Memory B cell (primary cell): ENCODE measurements at regions not wholly inside any gene's neighbourhood (a gene's known extent, or its start where the extent isn't known, plus 50 kb on each side); places are given as distances from the start of the nearest gene placed in this dataset.

Source experiments
- ATAC-seq: fragments of 150-1000 bp; cut with Tn5 transposase; 2 replicates; pipeline ENCODE4 v1.10.0; 2021; ENCODE audit warnings: low read depth, mild to moderate bottlenecking, moderate library complexity
- DNase-seq, 2 donors: peaks; one replicate each; pipeline ENCODE4 v3.0.0; 2022; ENCODE audit warnings: low spot score in 2 of 2
- H3K27ac Mint-ChIP-seq: one replicate; pipeline ENCODE4 v1.8.0; 2022; ENCODE audit warnings: mild to moderate bottlenecking, moderate library complexity, mixed read lengths
- H3K27me3 Mint-ChIP-seq: one replicate; pipeline ENCODE4 v1.8.0; 2022; ENCODE audit warnings: mixed read lengths
- H3K36me3 Mint-ChIP-seq: one replicate; pipeline ENCODE4 v1.8.0; 2022; ENCODE audit warnings: mild to moderate bottlenecking, mixed read lengths
- H3K4me1 Mint-ChIP-seq: one replicate; pipeline ENCODE4 v1.8.0; 2022; ENCODE audit warnings: mixed read lengths
- H3K4me3 Mint-ChIP-seq: one replicate; pipeline ENCODE4 v1.8.0; 2022; ENCODE audit warnings: mild to moderate bottlenecking, moderate library complexity, mixed read lengths
- H3K9me3 Mint-ChIP-seq: one replicate; pipeline ENCODE4 v1.8.0; 2022; ENCODE audit warnings: mixed read lengths

DNA sequence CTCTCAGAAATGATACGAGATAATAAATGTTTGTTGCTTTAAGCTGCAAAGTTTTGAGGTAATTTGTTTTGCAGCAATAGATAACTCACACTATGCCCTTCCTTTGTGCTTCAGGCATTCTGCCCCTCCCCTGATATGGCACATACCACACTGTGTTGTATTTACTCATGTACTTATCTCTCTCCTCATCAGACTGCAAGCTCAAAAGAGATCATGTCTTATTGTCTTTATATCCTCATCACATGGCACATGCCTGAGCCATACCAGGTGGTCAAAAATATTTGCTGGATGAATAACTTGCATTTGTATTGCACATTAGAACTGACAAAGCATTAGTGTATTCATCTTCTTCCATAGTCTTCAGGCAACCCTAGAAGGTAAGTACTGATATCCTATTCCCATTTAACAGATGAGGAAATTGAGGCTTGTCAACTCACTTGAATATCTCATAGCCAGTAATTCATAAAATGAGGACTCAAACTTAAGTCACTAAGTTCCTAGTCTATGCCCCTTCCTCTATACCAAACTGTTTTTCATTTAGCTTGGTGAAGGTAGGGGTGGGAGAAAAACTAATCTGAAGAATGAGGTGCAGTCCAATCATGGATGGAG lies 83.9 kb upstream of the EED start:
- peak overlapping the region; percentile 15 for H3K27ac Mint-ChIP-seq
- peaks cover 2% of the 10 kb centered on the region for H3K9me3 Mint-ChIP-seq
- H3K4me3 Mint-ChIP-seq: no peak overlapping the region
- H3K27me3 Mint-ChIP-seq: no peaks in the 10 kb centered on the region
- DNase-seq (no peak), ATAC-seq (no peak)
- peaks cover 21% of the 10 kb centered on the region for H3K4me1 Mint-ChIP-seq
- no peaks in the 10 kb centered on the region for H3K36me3 Mint-ChIP-seq

DNA sequence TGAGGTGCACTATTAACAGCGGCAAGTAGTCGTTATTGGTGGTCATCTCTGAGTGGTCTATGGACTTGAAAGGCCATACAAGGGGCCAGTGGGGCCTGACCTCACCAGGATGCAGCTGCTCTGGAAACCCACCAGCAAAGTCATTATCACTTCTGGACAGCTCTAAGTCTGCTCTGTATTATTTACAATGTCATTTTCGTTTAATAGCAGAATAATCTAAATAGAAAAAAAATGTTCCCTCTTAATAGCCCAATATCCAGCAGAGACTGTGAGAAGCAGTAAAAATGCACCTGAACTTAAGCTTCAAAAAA lies 85.0 kb upstream of the EED start:
- Mint-ChIP-seq H3K9me3 (peaks cover 2% of the 10 kb centered on the region), H3K4me3 (no peak overlapping the region), H3K36me3 (no peaks in the 10 kb centered on the region), H3K4me1 (peaks cover 21% of the 10 kb centered on the region), H3K27ac (no peak overlapping the region), H3K27me3 (no peaks in the 10 kb centered on the region)
- no peak for DNase-seq
- no peak for ATAC-seq

DNA sequence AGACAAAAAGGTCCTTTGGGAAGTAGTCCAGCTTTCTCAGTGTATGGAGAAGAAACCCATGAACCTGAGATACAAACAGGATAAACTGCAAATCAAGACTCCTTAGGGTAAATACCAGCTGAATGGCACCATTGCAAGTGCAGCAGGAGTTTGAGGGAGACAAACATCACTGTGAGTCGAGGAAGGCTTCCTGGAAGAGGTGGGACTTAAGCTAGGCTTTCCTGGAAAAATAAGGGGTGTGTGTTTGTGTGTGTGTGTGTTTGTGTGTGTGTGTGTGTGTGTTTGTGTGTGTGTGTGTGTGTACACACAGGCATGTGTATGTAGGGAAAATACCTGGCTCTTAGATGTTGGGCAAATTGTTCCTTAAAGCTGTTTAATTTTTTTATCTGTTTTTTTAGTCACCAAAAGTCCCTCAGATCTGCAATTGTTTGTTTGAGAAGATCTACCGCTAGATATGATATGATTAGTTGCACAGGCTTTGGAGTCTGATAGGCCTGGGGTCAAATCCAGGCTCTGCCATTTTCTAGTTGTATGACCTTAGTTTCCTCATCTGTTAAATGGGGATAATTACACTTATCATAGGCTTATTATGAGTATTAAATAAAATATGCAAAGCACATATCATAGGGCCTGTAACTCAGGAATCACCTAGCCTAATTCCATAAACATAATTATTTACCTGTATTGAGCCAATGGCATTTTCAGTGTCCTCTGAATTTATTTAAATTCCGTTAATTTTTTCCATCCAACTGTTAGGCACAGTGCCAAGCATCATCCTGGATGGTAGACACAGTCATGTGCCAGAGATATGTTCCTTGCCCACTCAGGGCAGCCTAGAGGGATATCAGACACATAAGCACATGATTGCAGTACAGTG lies 85.6 kb upstream of the EED start:
- peaks cover 2% of the 10 kb centered on the region for H3K9me3 Mint-ChIP-seq
- H3K27ac Mint-ChIP-seq: no peak overlapping the region
- ATAC-seq (no peak), DNase-seq (no peak)
- no peaks in the 10 kb centered on the region for H3K36me3 Mint-ChIP-seq
- peaks cover 21% of the 10 kb centered on the region for H3K4me1 Mint-ChIP-seq
- H3K4me3 Mint-ChIP-seq: no peak overlapping the region
- no peaks in the 10 kb centered on the region for H3K27me3 Mint-ChIP-seq

DNA sequence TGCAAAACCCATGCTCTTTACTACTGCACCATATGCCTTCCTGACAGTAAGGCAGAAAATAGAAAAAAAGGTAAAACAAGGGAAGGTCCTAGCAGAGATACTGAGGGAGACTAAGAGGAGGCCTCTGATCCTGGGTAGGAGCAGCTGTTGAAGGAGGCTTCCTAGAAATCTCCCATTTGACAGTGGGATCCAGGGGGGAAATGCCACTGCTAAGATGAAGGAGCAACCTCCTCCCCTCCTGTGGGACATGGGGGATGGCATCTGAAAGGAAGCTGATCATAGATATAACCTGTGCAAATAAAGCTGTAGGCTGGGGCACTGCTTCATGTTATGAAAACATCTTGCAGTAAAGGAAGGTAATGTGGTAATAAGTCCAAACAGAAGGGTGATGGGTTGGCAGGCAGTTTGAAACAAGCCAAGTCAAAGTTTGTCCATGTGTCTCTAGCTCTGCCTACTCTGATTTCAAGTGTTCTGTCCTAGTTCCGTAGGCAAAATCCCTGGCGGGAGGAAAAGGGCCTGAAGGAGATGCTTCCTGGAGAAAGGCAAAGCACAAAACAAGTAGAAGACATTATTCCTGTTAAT lies 86.7 kb upstream of the EED start:
- no peak overlapping the region for H3K4me3 Mint-ChIP-seq
- no peak overlapping the region for H3K27ac Mint-ChIP-seq
- peaks cover 2% of the 10 kb centered on the region for H3K9me3 Mint-ChIP-seq
- no peak for ATAC-seq
- DNase-seq: no peak
- no peaks in the 10 kb centered on the region for H3K27me3 Mint-ChIP-seq
- peaks cover 21% of the 10 kb centered on the region for H3K4me1 Mint-ChIP-seq
- H3K36me3 Mint-ChIP-seq: no peaks in the 10 kb centered on the region

DNA sequence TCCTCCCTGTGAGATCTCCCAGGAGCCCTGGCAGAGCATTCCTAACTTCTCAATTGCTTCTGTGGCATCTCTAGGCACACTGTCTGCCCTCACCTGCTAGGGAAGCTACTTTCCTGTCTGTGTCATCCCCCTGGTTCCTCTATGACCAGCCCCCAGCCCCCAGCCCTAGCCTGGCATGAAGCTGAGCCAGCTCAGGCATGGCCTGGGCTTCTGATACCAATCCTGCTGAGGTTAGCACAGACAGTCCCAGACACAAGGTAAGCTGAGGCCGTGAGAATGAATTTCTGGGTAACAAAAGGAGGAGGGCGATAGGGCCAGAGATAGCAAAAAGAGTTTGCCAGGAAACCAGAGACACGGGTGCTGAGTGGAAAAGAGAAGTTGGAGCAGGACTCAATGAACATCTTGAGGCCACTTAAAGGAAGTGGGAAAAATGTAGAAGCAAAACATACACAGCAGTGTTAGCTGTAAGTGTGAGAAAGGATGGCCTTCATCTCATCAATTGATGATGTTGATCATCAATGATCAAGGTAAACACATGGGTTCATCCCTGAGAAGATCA lies 87.6 kb upstream of the PICALM start:
- Mint-ChIP-seq H3K27ac (no peak overlapping the region), H3K9me3 (peaks cover 2% of the 10 kb centered on the region), H3K36me3 (no peaks in the 10 kb centered on the region), H3K4me1 (peaks cover 19% of the 10 kb centered on the region), H3K27me3 (no peaks in the 10 kb centered on the region), H3K4me3 (no peak overlapping the region)
- DNase-seq (no peak), ATAC-seq (no peak)

DNA sequence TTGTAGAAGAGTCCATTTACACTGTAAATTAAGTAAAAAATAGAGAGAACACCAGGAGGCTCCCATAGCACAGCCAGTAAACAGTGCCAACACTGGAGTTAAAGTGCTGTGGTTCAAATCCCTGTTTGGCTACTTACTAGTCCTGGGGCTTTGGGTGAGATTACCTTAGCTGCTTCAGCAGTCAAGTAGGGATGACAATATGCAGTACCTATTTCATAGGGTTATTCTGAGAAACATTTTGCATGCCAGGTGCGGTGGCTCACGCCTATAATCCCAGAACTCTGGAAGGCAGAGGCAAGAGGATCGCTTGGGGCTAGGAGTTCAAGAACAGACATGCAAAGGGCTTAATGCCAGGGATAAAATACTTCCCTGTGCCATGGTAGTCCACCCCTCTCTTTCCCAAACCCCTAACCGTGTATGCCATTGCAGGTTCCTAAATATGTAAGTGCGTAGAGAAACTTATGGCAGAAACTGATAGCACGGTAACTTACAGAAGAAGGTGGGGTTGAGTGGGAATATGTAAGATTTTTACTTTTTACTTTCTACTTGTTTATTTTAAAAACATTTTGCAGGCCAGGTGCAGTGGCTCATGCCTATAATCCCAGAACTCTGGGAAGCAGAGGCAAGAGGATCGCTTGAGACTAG lies 86.4 kb upstream of the PICALM start:
- Mint-ChIP-seq H3K36me3 (no peaks in the 10 kb centered on the region), H3K4me1 (peaks cover 16% of the 10 kb centered on the region), H3K27me3 (no peaks in the 10 kb centered on the region), H3K9me3 (peaks cover 2% of the 10 kb centered on the region), H3K27ac (no peak overlapping the region), H3K4me3 (no peak overlapping the region)
- DNase-seq: no peak
- ATAC-seq: no peak

DNA sequence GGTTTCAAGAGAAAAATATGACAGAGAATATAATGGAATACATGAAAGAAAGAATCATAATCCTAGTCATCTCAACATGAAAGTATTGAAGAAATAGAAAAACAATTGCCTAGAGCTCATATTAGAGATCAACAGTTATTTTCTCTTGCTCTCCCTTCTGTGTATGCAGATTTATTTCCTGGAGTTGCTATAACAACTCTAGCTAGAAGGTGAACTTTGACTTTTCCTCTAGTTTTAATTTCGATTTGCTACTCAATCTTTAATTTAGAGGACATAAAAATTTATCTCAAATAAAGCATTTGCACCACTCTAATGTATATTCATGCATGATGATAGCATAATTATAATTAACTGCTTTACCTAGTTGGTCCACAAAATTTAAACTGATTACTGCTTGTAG lies 84.6 kb upstream of the PICALM start:
- peaks cover 7% of the 10 kb centered on the region for H3K4me1 Mint-ChIP-seq
- DNase-seq (no peak), ATAC-seq (no peak)
- no peaks in the 10 kb centered on the region for H3K27me3 Mint-ChIP-seq
- no peak overlapping the region for H3K27ac Mint-ChIP-seq
- H3K9me3 Mint-ChIP-seq: no peaks in the 10 kb centered on the region
- H3K4me3 Mint-ChIP-seq: no peak overlapping the region
- no peaks in the 10 kb centered on the region for H3K36me3 Mint-ChIP-seq

DNA sequence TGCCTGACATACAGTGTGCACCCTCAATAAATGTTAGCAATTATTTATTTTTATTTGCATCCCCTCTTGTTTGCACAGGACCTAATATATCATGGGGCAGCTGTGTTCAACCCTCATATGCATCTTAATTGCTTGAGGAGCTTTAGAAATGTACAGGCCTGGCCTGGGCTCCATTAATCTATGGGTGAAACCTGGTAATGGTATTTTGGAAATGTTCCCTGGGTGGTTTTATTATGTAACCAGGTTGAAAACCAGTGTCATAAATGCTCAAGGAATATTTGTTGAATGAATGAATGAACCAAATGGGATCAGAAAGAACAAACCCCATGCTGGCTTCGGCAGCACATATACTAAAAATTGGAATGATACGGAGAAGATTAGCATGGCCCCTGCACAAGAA lies 84.0 kb upstream of the PICALM start:
- H3K4me3 Mint-ChIP-seq: no peak overlapping the region
- ATAC-seq (no peak), DNase-seq (no peak)
- no peaks in the 10 kb centered on the region for H3K9me3 Mint-ChIP-seq
- H3K36me3 Mint-ChIP-seq: no peaks in the 10 kb centered on the region
- H3K27me3 Mint-ChIP-seq: no peaks in the 10 kb centered on the region
- H3K27ac Mint-ChIP-seq: no peak overlapping the region
- H3K4me1 Mint-ChIP-seq: peaks cover 6% of the 10 kb centered on the region

DNA sequence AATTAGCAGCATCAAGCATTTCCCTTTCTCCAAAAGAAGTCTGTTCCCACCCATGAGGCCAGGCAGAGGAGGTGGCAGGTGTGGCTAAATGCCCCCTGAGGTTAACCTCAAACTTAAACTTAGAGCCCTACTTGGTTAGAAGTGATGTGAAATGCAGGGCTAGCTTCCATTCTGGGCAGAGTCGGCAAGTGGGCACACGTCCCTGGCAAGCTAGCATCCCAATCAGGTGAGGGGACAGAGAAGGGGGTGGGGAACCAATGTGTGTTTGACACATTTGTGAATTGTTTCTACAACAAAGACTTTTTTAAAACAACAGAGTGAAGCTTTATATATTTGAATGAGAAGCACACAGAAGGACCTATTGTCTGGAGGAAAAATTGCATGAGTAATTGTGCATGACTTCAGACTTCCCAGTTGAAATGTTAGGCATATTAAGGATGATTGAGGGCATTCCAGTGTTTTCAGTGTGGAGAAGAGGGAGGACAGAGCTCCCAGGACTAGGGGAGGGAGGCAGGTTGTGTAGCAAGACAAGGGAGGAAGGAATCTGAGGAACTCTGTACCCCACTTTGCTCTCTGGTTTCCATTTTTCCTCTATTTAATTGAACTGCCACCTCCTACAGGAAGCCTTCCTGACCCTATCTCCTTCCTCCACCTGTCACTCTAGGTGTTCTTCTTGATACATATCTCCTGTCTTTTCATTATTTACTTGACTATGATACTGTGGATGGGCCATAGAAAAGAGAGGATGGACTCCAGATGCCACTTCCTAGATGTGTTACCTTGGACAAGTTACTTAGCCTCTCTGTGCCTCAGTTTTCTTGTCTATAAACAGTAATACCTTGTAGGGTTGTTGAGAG lies 83.3 kb upstream of the PICALM start:
- Mint-ChIP-seq H3K4me1 (peaks cover 6% of the 10 kb centered on the region), H3K9me3 (no peaks in the 10 kb centered on the region), H3K4me3 (no peak overlapping the region), H3K36me3 (no peaks in the 10 kb centered on the region), H3K27ac (no peak overlapping the region), H3K27me3 (no peaks in the 10 kb centered on the region)
- ATAC-seq (no peak), DNase-seq (no peak)

DNA sequence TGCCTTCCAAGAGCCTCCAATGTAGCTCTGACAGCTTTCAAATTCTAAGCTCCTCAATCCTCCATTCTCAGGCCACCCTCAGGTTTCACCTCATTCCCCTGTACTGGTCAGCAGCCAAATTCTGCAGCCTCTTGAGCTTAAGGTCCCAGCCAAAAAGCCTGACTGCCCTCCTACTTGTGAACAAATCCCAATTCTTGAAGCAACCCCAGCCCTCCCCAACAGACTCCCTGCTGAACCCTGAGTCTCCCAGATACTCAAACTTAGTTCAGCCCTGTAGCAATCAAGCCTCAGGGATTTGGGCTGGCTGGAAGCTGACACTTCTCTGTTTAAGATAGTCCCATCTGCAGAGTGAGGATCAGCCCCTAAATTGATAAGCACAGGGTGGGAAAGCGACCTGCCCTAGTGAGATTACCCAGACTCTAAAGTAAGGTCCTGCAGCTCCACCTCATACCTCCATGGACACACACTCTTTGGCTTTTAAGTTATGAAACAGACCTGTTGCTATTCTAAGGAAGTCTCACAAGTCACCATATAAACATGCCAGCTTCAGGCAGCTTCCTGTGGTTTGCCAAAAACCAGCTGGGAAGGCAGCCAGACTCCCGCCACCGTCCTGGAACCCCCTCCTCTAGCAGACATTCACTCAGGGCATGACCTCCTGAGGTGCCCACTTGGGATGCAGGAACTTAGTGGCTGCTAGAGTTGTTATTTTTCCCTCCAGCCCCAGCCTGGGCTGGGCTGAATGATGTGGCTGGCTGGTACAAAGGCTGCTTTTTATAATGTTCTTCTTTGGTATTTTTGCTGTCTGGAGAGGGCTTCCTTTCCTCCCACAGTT lies 82.5 kb upstream of the PICALM start:
- no peak overlapping the region for H3K27ac Mint-ChIP-seq
- H3K4me1 Mint-ChIP-seq: peaks cover 5% of the 10 kb centered on the region
- H3K9me3 Mint-ChIP-seq: no peaks in the 10 kb centered on the region
- ATAC-seq (no peak), DNase-seq (no peak)
- H3K4me3 Mint-ChIP-seq: no peak overlapping the region
- H3K36me3 Mint-ChIP-seq: no peaks in the 10 kb centered on the region
- H3K27me3 Mint-ChIP-seq: peaks cover 1% of the 10 kb centered on the region

DNA sequence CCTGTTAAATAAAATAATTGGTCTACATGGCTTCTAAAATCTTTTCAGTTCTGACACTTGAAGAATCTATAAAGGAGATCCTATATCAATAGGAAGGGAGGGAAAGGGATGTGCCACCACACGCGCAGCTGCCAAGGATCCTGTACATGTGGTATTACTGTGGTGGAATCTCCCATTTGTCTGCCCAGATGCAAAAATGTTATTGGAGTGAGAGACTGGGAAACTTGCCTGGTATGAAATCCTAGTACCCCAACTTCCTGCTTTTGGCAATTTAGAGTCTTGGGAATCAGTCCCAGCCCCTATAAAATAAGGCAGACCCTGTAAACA lies 81.9 kb upstream of the PICALM start:
- no peak overlapping the region for H3K27ac Mint-ChIP-seq
- no peak for DNase-seq
- no peak overlapping the region for H3K4me3 Mint-ChIP-seq
- H3K9me3 Mint-ChIP-seq: no peaks in the 10 kb centered on the region
- H3K27me3 Mint-ChIP-seq: peaks cover 1% of the 10 kb centered on the region
- no peak for ATAC-seq
- H3K4me1 Mint-ChIP-seq: peaks cover 5% of the 10 kb centered on the region
- H3K36me3 Mint-ChIP-seq: no peaks in the 10 kb centered on the region

DNA sequence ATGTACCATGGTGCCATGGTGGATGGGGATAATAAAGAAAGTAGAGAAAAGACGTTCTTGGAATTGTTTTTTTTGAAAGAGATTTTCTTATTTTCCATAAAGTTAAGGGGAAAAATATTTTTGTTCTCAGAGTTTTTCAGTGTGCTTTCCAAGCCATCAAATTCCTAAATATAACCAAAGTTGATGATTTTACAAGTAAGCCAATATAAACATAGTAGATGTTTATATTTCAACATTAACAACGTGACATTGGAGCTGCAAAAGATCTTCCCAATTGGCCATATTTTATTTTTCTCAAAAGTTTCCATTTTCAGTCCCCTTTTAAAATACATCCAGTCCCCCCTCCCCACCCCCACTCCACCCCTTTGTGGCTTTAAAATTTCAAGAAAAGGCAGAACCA lies 80.9 kb upstream of the PICALM start:
- DNase-seq (no peak), ATAC-seq (no peak)
- Mint-ChIP-seq H3K27ac (no peak overlapping the region), H3K36me3 (no peaks in the 10 kb centered on the region), H3K9me3 (no peaks in the 10 kb centered on the region), H3K27me3 (peaks cover 1% of the 10 kb centered on the region), H3K4me1 (peaks cover 7% of the 10 kb centered on the region), H3K4me3 (no peak overlapping the region)

DNA sequence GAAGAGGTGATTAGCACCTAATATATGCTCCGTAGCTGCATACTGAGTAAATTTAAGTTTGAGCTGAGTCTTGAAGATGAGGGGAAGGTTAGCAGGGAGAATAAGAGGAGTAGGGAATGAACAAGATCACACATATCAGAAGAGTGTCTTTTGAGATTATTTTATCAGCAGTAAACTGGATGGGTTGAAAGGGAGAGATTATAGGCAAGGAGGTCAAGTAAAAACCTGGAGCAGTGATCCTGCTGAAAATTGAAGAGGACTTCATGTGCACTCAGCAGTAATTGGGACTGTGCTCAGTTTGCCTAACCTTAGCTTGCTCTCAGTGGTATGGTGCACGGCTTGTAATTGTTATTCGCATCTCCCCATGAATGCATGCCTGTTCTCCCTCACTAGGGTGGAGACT lies 79.5 kb upstream of the PICALM start:
- H3K9me3 Mint-ChIP-seq: no peaks in the 10 kb centered on the region
- no peak overlapping the region for H3K27ac Mint-ChIP-seq
- no peak overlapping the region for H3K4me3 Mint-ChIP-seq
- DNase-seq: no peak
- peaks cover 15% of the 10 kb centered on the region for H3K4me1 Mint-ChIP-seq
- H3K36me3 Mint-ChIP-seq: peaks cover 2% of the 10 kb centered on the region
- no peak for ATAC-seq
- H3K27me3 Mint-ChIP-seq: peaks cover 1% of the 10 kb centered on the region
